ENCODE measurements at regions not wholly inside any gene's neighbourhood (a gene's known extent, or its start where the extent isn't known, plus 50 kb on each side); places are given as distances from the start of the nearest gene placed in this dataset.

GRCh38 chr5:167867281-167867680 is 424.2 kb upstream of the WWC1 start:
- DNase-seq (ENCODE audit: low read depth, low spot score), result no peak

GRCh38 chr5:167869125-167869524 is 422.3 kb upstream of the WWC1 start:
- no peak for DNase-seq (ENCODE audit: low read depth, low spot score)

- peak; percentile 6 for DNase-seq (ENCODE audit: low read depth, low spot score)
These were observed 421.4 kb upstream of the WWC1 start for GRCh38 chr5:167870055-167870454.

- no peak for DNase-seq (ENCODE audit: low read depth, low spot score)
These were observed 420.4 kb upstream of the WWC1 start for GRCh38 chr5:167871091-167871490.

- peak; percentile 28 for DNase-seq (ENCODE audit: low read depth, low spot score)
These were observed 418.7 kb upstream of the WWC1 start for GRCh38 chr5:167872791-167873190.

GRCh38 chr5:167877114-167877722 is 414.2 kb upstream of the WWC1 start:
- DNase-seq (ENCODE audit: low read depth, low spot score), result no peak

GRCh38 chr5:167877924-167878323 is 413.5 kb upstream of the WWC1 start:
- DNase-seq (ENCODE audit: low read depth, low spot score), result no peak

GRCh38 chr5:167880420-167880819 is 411.0 kb upstream of the WWC1 start:
- no peak for DNase-seq (ENCODE audit: low read depth, low spot score)

GRCh38 chr5:167881041-167881440 is 410.4 kb upstream of the WWC1 start:
- no peak for DNase-seq (ENCODE audit: low read depth, low spot score)

- DNase-seq (ENCODE audit: low read depth, low spot score), result no peak
These were observed 405.2 kb upstream of the WWC1 start for GRCh38 chr5:167886196-167886595.

- DNase-seq (ENCODE audit: low read depth, low spot score), result no peak
These were observed 403.1 kb upstream of the WWC1 start for GRCh38 chr5:167888393-167888792.

- DNase-seq (ENCODE audit: low read depth, low spot score), result no peak
These were observed 402.2 kb upstream of the WWC1 start for GRCh38 chr5:167889276-167889675.

GRCh38 chr5:167892352-167893115 is 398.9 kb upstream of the WWC1 start:
- no peak for DNase-seq (ENCODE audit: low read depth, low spot score)

GRCh38 chr5:167893271-167893670 is 398.2 kb upstream of the WWC1 start:
- no peak for DNase-seq (ENCODE audit: low read depth, low spot score)

GRCh38 chr5:167894631-167895472 is 396.6 kb upstream of the WWC1 start:
- DNase-seq (ENCODE audit: low read depth, low spot score), result no peak

GRCh38 chr5:167895899-167896659 is 395.4 kb upstream of the WWC1 start:
- DNase-seq (ENCODE audit: low read depth, low spot score), result peak; percentile 29

GRCh38 chr5:167896814-167897213 is 394.6 kb upstream of the WWC1 start:
- no peak for DNase-seq (ENCODE audit: low read depth, low spot score)

- no peak for DNase-seq (ENCODE audit: low read depth, low spot score)
These were observed 394.1 kb upstream of the WWC1 start for GRCh38 chr5:167897371-167897770.

- no peak for DNase-seq (ENCODE audit: low read depth, low spot score)
These were observed 392.9 kb upstream of the WWC1 start for GRCh38 chr5:167898361-167899042.

GRCh38 chr5:167899490-167900070 is 391.9 kb upstream of the WWC1 start:
- peak; percentile 49 for DNase-seq (ENCODE audit: low read depth, low spot score)
